ENCODE measurements at regions not wholly inside any gene's neighbourhood (a gene's known extent, or its start where the extent isn't known, plus 50 kb on each side); places are given as distances from the start of the nearest gene placed in this dataset.
A peak's percentile ranks its signal among the peaks of the same experiment; 100 is the strongest.

- Histone ChIP-seq H3K27ac (no peak overlapping the region), H3K27me3 (no peaks in the 10 kb centered on the region), H3K36me3 (no peaks in the 10 kb centered on the region), H3K4me1 (peaks cover 0 to 2% of the 10 kb centered on the region in 2 donors), H3K4me3 (no peak overlapping the region), H3K9me3 (no peaks in the 10 kb centered on the region)
- no peak for TF ChIP-seq CTCF (IDR thresholded peaks at IDR 0.05)
- no peak for DNase-seq (ENCODE audit: low spot score in 2 of 2)
- intact Hi-C loops (cut with DNase I), result no loop called here
Observed at GRCh38 chr2:104523921-104524320, 330.0 kb upstream of the POU3F3 start.

GRCh38 chr2:104528101-104528500 is 325.8 kb upstream of the POU3F3 start:
- Histone ChIP-seq H3K4me3 (no peak overlapping the region), H3K9me3 (no peaks in the 10 kb centered on the region), H3K4me1 (peaks cover 0 to 2% of the 10 kb centered on the region in 2 donors), H3K36me3 (no peaks in the 10 kb centered on the region), H3K27me3 (no peaks in the 10 kb centered on the region), H3K27ac (peak overlapping the region; percentile 39 to 52)
- TF ChIP-seq CTCF (IDR thresholded peaks at IDR 0.05), result no peak
- intact Hi-C loops (cut with DNase I), result no loop called here
- no peak for DNase-seq (ENCODE audit: low spot score in 2 of 2)

- H3K27ac ChIP-seq, result no peak overlapping the region
- no peaks in the 10 kb centered on the region for H3K27me3 ChIP-seq
- no peak overlapping the region for H3K4me3 ChIP-seq
- TF ChIP-seq CTCF (IDR thresholded peaks at IDR 0.05), result no peak
- no peaks in the 10 kb centered on the region for H3K9me3 ChIP-seq
- intact Hi-C loops (cut with DNase I), result no loop called here
- no peak for DNase-seq (ENCODE audit: low spot score in 2 of 2)
- H3K4me1 ChIP-seq, result peaks cover 0 to 2% of the 10 kb centered on the region in 2 donors
- no peaks in the 10 kb centered on the region for H3K36me3 ChIP-seq
Observed at GRCh38 chr2:104531122-104531521, 322.8 kb upstream of the POU3F3 start.

- Histone ChIP-seq H3K27me3 (no peaks in the 10 kb centered on the region), H3K36me3 (no peaks in the 10 kb centered on the region), H3K9me3 (no peaks in the 10 kb centered on the region), H3K4me3 (no peak overlapping the region), H3K4me1 (no peaks in the 10 kb centered on the region), H3K27ac (no peak overlapping the region)
- DNase-seq (ENCODE audit: low spot score in 2 of 2), result no peak
- intact Hi-C loops (cut with DNase I), result no loop called here
- no peak for TF ChIP-seq CTCF (IDR thresholded peaks at IDR 0.05)
Observed at GRCh38 chr2:104537116-104537515, 316.8 kb upstream of the POU3F3 start.

- Histone ChIP-seq H3K27me3 (no peaks in the 10 kb centered on the region), H3K4me3 (no peak overlapping the region), H3K36me3 (no peaks in the 10 kb centered on the region), H3K9me3 (no peaks in the 10 kb centered on the region), H3K4me1 (no peaks in the 10 kb centered on the region), H3K27ac (no peak overlapping the region)
- intact Hi-C loops (cut with DNase I), result no loop called here
- no peak for DNase-seq (ENCODE audit: low spot score in 2 of 2)
- TF ChIP-seq CTCF (IDR thresholded peaks at IDR 0.05), result no peak
Observed at GRCh38 chr2:104538077-104538476, 315.8 kb upstream of the POU3F3 start.

GRCh38 chr2:104539649-104540048 is 314.3 kb upstream of the POU3F3 start:
- TF ChIP-seq CTCF (IDR thresholded peaks at IDR 0.05), result no peak

More at GRCh38 chr2:104539649-104540048, 314.3 kb upstream of the POU3F3 start:
- H3K4me1 ChIP-seq, result no peaks in the 10 kb centered on the region
- no peak overlapping the region for H3K27ac ChIP-seq
- no peaks in the 10 kb centered on the region for H3K27me3 ChIP-seq
- H3K36me3 ChIP-seq, result no peaks in the 10 kb centered on the region
- DNase-seq (ENCODE audit: low spot score in 2 of 2), result no peak
- H3K9me3 ChIP-seq, result no peaks in the 10 kb centered on the region
- intact Hi-C loops (cut with DNase I), result no loop called here
- no peak overlapping the region for H3K4me3 ChIP-seq

Measured in ascending aorta (tissue), 2 donors.